ENCODE measurements at regions not wholly inside any gene's neighbourhood (a gene's known extent, or its start where the extent isn't known, plus 50 kb on each side); places are given as distances from the start of the nearest gene placed in this dataset.

DNA sequence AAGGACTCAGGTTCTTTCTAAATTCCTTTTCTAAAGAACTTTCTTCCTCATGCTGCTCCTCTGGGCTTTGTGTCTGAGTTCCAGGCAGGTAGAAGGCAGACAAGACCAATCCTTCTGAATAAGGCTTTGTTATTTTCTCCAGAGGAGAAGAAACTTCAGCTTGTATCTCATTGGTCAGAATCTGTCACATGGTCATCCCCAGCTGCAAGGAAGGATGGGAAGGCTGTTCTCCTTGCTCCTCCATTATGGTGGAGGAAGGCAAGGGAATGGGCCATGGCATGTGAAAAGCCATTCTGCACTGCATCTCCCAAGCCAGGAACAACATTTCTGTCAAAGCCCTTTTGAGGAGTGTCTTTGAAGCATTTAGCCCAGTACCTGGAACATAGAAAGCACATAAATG lies 50.6 kb upstream of the NTPCR start:
- Mint-ChIP-seq H3K27me3 (ENCODE audit: unreplicated experiment) (no peaks in the 10 kb centered on the region), H3K36me3 (ENCODE audit: unreplicated experiment) (no peaks in the 10 kb centered on the region), H3K4me1 (ENCODE audit: low read depth, unreplicated experiment) (peaks cover 2% of the 10 kb centered on the region), H3K4me3 (ENCODE audit: unreplicated experiment) (no peak overlapping the region), H3K27ac (ENCODE audit: unreplicated experiment) (no peak overlapping the region), H3K9me3 (ENCODE audit: unreplicated experiment) (peaks cover 2% of the 10 kb centered on the region)
- no peak for DNase-seq
- no peak for TF ChIP-seq CTCF (IDR thresholded peaks at IDR 0.05; ENCODE audit: partially characterized antibody, unreplicated experiment)

All from glutamatergic neuron (in vitro differentiated cells).